GM12873 (cell line): ENCODE measurements at regions not wholly inside any gene's neighbourhood (a gene's known extent, or its start where the extent isn't known, plus 50 kb on each side); places are given as distances from the start of the nearest gene placed in this dataset.

ENCODE experiments used
- TF ChIP-seq, protein P1 (sequence below): IDR thresholded peaks from 2 replicates; pipeline ENCODE4 v1.5.1; 2012; ENCODE audit warnings: low read depth, mild to moderate bottlenecking, moderate library complexity, low read length, control low read depth; ENCODE audit not compliant: insufficient read depth; ENCODE audit errors: missing control alignments

DNA sequence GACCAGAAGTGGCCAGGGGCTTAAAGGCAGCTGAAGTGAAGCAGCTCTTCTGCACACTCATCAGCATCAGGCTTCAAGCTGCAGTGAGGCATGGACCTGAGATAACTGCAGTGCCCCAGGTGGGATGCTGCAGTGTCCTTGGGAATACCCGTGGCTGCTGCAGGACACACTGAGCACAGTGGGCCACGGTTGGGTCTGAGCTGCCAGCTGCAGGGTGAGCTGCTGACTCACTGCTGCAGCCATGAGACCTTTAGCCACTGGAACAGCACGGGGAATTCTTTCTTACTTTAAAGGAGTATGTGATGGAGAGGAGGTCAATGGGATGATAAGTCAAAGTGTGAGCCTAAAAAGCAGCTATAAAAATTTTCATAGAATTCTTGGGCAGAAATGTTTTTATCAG, 102.1 kb downstream of the XCL2 start:
- TF ChIP-seq, protein P1, sequence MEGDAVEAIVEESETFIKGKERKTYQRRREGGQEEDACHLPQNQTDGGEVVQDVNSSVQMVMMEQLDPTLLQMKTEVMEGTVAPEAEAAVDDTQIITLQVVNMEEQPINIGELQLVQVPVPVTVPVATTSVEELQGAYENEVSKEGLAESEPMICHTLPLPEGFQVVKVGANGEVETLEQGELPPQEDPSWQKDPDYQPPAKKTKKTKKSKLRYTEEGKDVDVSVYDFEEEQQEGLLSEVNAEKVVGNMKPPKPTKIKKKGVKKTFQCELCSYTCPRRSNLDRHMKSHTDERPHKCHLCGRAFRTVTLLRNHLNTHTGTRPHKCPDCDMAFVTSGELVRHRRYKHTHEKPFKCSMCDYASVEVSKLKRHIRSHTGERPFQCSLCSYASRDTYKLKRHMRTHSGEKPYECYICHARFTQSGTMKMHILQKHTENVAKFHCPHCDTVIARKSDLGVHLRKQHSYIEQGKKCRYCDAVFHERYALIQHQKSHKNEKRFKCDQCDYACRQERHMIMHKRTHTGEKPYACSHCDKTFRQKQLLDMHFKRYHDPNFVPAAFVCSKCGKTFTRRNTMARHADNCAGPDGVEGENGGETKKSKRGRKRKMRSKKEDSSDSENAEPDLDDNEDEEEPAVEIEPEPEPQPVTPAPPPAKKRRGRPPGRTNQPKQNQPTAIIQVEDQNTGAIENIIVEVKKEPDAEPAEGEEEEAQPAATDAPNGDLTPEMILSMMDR: no peak

DNA sequence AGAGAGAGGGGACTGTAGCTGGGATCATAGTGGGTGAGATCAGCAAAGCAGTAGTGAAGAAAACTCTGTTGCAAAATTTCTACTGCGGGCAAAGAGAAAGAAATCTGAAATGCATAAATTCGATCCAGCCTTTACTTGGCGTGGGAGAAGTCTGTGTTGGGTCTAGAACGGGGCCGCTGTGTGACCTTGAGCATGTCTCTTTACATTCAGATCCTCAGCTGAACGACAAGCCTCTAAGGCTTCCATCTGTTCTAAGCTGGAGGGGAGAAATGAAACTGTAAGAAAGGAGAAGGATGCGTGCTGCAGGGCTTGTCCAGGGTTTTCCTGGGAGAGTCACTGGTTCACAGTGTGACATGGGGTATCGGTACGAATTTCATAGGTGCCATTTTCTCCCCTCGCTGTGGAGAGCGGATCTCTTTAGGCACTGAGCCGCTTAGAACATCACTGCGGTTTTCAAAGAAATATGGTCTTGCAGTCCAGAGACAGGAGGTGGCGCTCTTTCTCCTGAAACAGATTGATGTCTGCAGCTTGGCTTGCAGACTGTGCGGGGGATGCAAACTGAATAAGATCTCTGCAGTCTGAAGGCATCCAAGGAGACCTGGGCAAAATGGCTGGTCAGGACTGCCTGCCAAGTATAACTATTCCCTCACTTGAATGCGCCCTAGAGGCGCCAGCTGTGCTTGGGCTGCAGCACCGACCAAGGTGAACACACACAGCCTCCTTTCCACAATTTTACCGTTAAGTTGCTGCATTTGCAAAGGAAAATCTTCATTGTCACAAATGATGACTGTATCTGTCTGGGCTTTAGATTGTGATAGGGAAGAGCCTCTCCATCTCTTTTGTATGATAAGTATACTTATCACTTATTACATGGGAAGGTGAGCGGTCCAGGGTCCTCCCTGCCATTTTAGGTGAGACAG, 104.1 kb downstream of the XCL2 start:
- TF ChIP-seq, protein P1: peak; percentile 84

DNA sequence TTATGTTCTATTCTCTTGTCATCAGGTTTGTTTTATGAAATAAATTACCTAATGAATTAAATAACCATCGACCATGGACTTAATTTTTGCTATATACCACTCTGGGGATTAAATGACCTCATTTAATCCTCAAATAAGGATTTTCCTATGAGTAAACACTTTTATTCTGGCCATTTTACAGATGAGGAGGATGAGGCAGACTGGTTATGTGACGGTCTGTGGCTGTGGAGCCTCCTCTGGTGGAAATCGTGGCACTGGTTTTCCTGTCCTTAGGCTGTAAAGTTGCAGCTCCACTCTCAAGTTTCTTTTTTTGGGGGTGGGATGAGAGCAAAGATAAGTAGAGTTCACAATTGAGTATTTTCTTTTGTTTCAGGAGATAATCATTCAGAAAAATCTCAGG, 105.2 kb downstream of the XCL2 start:
- TF ChIP-seq, protein P1: no peak

DNA sequence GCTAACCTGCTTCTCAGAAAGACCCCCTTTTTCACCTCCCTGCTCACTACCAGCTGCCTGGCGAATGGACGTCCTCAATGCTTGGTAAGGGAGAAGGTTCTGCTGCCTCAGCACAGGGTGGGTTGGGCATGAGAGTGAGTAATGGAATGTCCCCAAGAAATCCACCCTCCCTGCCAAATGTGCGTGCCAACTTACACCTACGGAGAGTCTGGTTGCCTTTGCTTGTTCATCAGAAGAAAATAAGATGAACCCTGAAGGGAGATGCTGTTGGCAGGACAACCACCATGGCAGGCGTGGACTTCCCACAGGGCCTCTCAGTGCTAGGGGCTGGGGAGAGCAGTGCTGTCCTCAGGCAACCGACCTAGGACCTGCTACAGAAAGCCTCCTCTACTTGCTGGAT, 106.0 kb downstream of the XCL2 start:
- TF ChIP-seq, protein P1: no peak

DNA sequence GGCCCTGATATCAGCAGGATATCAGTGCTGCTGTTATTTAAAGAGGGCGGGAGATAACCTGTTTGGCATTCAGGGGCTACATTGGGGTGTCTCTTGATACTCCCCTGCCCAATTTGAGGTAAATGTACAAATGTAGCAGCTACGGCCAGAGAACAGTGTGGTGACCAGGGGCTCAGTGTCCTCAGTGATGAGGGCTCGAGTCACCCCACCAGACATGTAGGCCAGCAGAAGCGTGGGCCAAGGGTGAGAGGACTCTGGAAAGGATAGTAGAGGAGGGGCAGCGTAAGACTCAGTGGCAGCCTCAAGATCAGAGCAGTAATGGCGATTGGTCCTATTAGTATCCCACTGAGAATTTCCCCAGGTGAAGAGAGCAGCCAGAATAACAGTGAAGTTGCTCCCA, 108.4 kb downstream of the XCL2 start:
- TF ChIP-seq, protein P1: no peak

DNA sequence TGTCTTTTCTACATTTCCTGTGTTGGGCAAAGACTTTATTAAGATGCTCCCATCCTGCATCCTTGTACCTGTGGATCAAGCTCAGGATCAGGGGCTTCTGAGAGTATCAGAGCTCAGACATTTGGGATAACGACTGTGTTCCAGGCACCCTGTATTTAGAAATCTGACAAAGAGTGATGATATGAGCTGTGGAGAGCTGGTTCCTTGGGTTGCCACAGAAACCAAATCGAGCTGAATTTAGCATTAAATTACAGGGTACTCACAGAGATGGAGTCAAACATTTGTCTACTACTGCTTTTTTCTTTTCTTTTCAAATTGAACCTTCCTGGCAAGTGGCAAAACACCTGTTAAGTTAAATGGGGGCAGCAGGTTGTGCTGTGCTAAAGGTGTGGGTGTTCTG, 110.6 kb downstream of the XCL2 start:
- TF ChIP-seq, protein P1: no peak

DNA sequence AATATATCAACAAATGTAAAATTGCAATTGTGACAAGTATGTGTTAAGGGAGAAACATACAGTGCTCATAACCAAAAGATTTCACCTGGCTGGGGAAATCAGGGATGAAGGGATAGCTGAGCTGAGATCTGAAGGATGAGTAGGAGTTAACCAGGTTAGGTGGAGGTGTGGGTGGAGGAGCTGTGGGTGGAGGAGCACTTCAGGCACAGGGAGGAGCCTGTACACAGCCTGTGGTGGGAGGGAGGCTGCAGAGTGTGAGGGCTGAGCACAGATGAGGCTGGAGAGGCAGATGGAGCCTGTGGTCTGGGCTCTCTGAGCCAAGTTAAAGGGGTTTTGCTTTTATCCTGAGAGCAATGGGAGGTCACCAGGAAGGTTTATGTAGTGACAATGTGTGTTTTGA, 111.9 kb downstream of the XCL2 start:
- TF ChIP-seq, protein P1: no peak
